Epithelial cell of esophagus (primary cell): ENCODE measurements at regions not wholly inside any gene's neighbourhood (a gene's known extent, or its start where the extent isn't known, plus 50 kb on each side); places are given as distances from the start of the nearest gene placed in this dataset.

Experiments used
- DNase-seq: peaks from one replicate; pipeline ENCODE4 v3.0.0; 2010; ENCODE audit warnings: low read depth
- H3K4me3 ChIP-seq: 2 replicates; pipeline ENCODE4 v1.5.1; 2011; ENCODE audit warnings: mild to moderate bottlenecking, low read length, control low read depth
- CTCF ChIP-seq: IDR thresholded peaks from 2 replicates; pipeline ENCODE4 v1.5.1; 2011; ENCODE audit warnings: low read depth, mild to moderate bottlenecking, low read length, control low read depth, inconsistent platforms; ENCODE audit not compliant: insufficient read depth; ENCODE audit errors: missing control alignments

- no peak for DNase-seq
- TF ChIP-seq CTCF = no peak
- no peak overlapping the region for H3K4me3 ChIP-seq
These were observed 78.3 kb upstream of the SEMA6D start for GRCh38 chr15:47639042-47639441.

- no peak for DNase-seq
- no peak for TF ChIP-seq CTCF
- H3K4me3 ChIP-seq = no peak overlapping the region
These were observed 77.2 kb upstream of the SEMA6D start for GRCh38 chr15:47640079-47640478.

- TF ChIP-seq CTCF = no peak
- no peak for DNase-seq
- H3K4me3 ChIP-seq = no peak overlapping the region
These were observed 76.4 kb upstream of the SEMA6D start for GRCh38 chr15:47640901-47641300.

GRCh38 chr15:47644722-47645121 is 72.6 kb upstream of the SEMA6D start:
- no peak for TF ChIP-seq CTCF
- H3K4me3 ChIP-seq = no peak overlapping the region
- DNase-seq = no peak

- DNase-seq = no peak
- no peak overlapping the region for H3K4me3 ChIP-seq
- TF ChIP-seq CTCF = no peak
These were observed 66.7 kb upstream of the SEMA6D start for GRCh38 chr15:47650564-47650963.

- H3K4me3 ChIP-seq = no peak overlapping the region
- DNase-seq = no peak
- TF ChIP-seq CTCF = no peak
These were observed 65.0 kb upstream of the SEMA6D start for GRCh38 chr15:47652328-47652727.

- no peak overlapping the region for H3K4me3 ChIP-seq
- no peak for TF ChIP-seq CTCF
- no peak for DNase-seq
These were observed 64.5 kb upstream of the SEMA6D start for GRCh38 chr15:47652844-47653243.
